GM12878 (cell line): ENCODE measurements at regions not wholly inside any gene's neighbourhood (a gene's known extent, or its start where the extent isn't known, plus 50 kb on each side); places are given as distances from the start of the nearest gene placed in this dataset.

ENCODE experiments used
- EP300 ChIP-seq, 2 experiments: fragments of 150-350 bp in 1 of 2; IDR thresholded peaks; 2 replicates each; pipeline ENCODE4 v1.6.1; 2011 to 2012; ENCODE audit warnings: low read depth in 2 of 2, low read length in 2 of 2, borderline replicate concordance in 1 of 2, improper control_type of control experiment in 1 of 2, inconsistent platforms in 1 of 2; ENCODE audit not compliant: control insufficient read depth in 1 of 2
- ETV6 ChIP-seq, 2 experiments: fragments of 450-650 bp in 1 of 2; IDR thresholded peaks in 1 of 2; conservative IDR thresholded peaks in 1 of 2; 2 replicates each; pipeline ENCODE4 v1.6.1; 2014; ENCODE audit warnings: antibody characterized with exemption in 1 of 2, borderline replicate concordance in 1 of 2, low read depth in 1 of 2, mild to moderate bottlenecking in 1 of 2, moderate library complexity in 1 of 2
- EZH2 ChIP-seq: IDR thresholded peaks from 2 replicates; pipeline ENCODE4 v1.6.1; 2012; ENCODE audit warnings: low read depth, mild to moderate bottlenecking, control low read depth, inconsistent platforms, low read length, borderline replicate concordance; ENCODE audit not compliant: control insufficient read depth
- HDGF ChIP-seq: fragments of 450-650 bp; IDR thresholded peaks from 2 replicates; pipeline ENCODE4 v1.6.1; 2016; ENCODE audit warnings: antibody characterized with exemption
- NR2C2 ChIP-seq: IDR thresholded peaks from 2 replicates; pipeline ENCODE4 v1.6.1; 2011; ENCODE audit warnings: borderline replicate concordance, low read depth; ENCODE audit not compliant: control insufficient read depth, insufficient read length
- POLR2A ChIP-seq: IDR thresholded peaks from 2 replicates; pipeline ENCODE4 v1.6.1; 2011; ENCODE audit warnings: low read depth, mild to moderate bottlenecking, low read length
- RAD21 ChIP-seq: IDR thresholded peaks from 2 replicates; pipeline ENCODE4 v1.6.1; 2011; ENCODE audit warnings: mild to moderate bottlenecking, low read depth, low read length, moderate library complexity; ENCODE audit not compliant: insufficient read depth
- RAD51 ChIP-seq: fragments of 450-650 bp; IDR thresholded peaks from 2 replicates; pipeline ENCODE4 v1.6.1; 2016; ENCODE audit warnings: moderate library complexity, mild to moderate bottlenecking, inconsistent platforms
- RBBP5 ChIP-seq: fragments of 200-600 bp; sonication (generic); conservative IDR thresholded peaks from 2 replicates; pipeline ENCODE4 v1.6.1; 2016
- TBL1XR1 ChIP-seq: IDR thresholded peaks from 2 replicates; pipeline ENCODE4 v1.6.1; 2012; ENCODE audit warnings: low read depth, low read length, improper control_type of control experiment
- ZSCAN29 ChIP-seq: fragments of 450-650 bp; IDR thresholded peaks from 2 replicates; pipeline ENCODE4 v1.6.1; 2017; ENCODE audit warnings: mild to moderate bottlenecking, moderate library complexity
- TF ChIP-seq, protein P1 (sequence below), 3 experiments: IDR thresholded peaks in 2 of 3; conservative IDR thresholded peaks in 1 of 3; 2 replicates each; pipeline ENCODE4 v1.5.1; 2011; ENCODE audit warnings: low read depth in 3 of 3, low read length in 3 of 3, mild to moderate bottlenecking in 3 of 3, control low read depth in 2 of 3, moderate library complexity in 2 of 3, inconsistent platforms in 1 of 3, mixed read lengths in 1 of 3; ENCODE audit not compliant: control insufficient read depth in 2 of 3, insufficient read depth in 1 of 3; ENCODE audit errors: extremely low read depth in 1 of 3

DNA sequence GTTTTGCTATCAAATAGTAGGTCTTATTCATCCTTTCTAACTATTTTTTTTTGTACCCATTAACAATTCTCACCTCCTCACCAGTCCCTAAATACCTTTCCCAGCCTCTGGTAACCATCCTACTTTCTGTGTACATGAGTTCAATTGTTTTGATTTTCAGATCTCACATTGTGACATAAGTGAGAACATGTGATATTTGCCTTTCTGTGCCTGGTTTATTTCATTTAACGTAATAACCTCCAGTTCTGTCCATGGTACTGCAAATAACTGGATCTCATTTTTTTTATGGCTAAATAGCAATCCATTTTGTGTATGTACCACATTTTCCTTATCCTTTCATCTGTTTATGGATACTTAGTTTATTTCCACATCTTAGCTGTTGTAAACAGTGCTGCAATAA lies 181.9 kb upstream of the KIF2B start:
- TF ChIP-seq, protein P1, sequence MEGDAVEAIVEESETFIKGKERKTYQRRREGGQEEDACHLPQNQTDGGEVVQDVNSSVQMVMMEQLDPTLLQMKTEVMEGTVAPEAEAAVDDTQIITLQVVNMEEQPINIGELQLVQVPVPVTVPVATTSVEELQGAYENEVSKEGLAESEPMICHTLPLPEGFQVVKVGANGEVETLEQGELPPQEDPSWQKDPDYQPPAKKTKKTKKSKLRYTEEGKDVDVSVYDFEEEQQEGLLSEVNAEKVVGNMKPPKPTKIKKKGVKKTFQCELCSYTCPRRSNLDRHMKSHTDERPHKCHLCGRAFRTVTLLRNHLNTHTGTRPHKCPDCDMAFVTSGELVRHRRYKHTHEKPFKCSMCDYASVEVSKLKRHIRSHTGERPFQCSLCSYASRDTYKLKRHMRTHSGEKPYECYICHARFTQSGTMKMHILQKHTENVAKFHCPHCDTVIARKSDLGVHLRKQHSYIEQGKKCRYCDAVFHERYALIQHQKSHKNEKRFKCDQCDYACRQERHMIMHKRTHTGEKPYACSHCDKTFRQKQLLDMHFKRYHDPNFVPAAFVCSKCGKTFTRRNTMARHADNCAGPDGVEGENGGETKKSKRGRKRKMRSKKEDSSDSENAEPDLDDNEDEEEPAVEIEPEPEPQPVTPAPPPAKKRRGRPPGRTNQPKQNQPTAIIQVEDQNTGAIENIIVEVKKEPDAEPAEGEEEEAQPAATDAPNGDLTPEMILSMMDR (IDR thresholded peaks at IDR 0.05 in 2 of 3, conservative IDR thresholded peaks at IDR 0.05 in 1 of 3; ENCODE audit: control insufficient read depth in 2 of 3, extremely low read depth in 1 of 3, insufficient read depth in 1 of 3, low read depth in 3 of 3, low read length in 3 of 3), result no peak
- TF ChIP-seq RAD51, result no peak
- TF ChIP-seq POLR2A, result no peak
- TF ChIP-seq HDGF, result no peak
- TF ChIP-seq ZSCAN29, result no peak
- TF ChIP-seq RBBP5, result no peak
- no peak for TF ChIP-seq ETV6 (conservative IDR thresholded peaks at IDR 0.05 in 1 of 2, IDR thresholded peaks at IDR 0.05 in 1 of 2; ENCODE audit: borderline replicate concordance in 1 of 2, low read depth in 1 of 2)
- no peak for TF ChIP-seq EZH2
- TF ChIP-seq EP300 (IDR thresholded peaks at IDR 0.05; ENCODE audit: borderline replicate concordance in 1 of 2, control insufficient read depth in 1 of 2, low read depth in 2 of 2, low read length in 2 of 2), result no peak
- no peak for TF ChIP-seq TBL1XR1
- no peak for TF ChIP-seq NR2C2
- no peak for TF ChIP-seq RAD21
